AG04449 (cell line): ENCODE measurements at regions not wholly inside any gene's neighbourhood (a gene's known extent, or its start where the extent isn't known, plus 50 kb on each side); places are given as distances from the start of the nearest gene placed in this dataset.

ENCODE experiments used
- CTCF ChIA-PET: fragments of 350-600 bp; formaldehyde crosslinking; extraction: SDS; loops from one replicate; lab custom pipeline; 2021; ENCODE audit warnings: antibody characterized with exemption; lab: Yijun Ruan, JAX
- POLR2A ChIA-PET: fragments of 400-600, 350-600 bp; formaldehyde crosslinking; extraction: SDS; loops from one replicate; lab custom pipeline; 2020; ENCODE audit warnings: antibody characterized with exemption, inconsistent platforms; lab: Yijun Ruan, JAX
- DNase-seq: peaks from one replicate; pipeline ENCODE4 v3.0.0-alpha.2; 2010; ENCODE audit warnings: low read depth, low spot score
- H3K4me3 ChIP-seq: 2 replicates; pipeline ENCODE4 v1.5.1; 2011; ENCODE audit warnings: low read depth, mild to moderate bottlenecking, control low read depth, low read length
- CTCF ChIP-seq: IDR thresholded peaks from one replicate; pipeline ENCODE4 v1.5.1; 2011; ENCODE audit warnings: mild to moderate bottlenecking, moderate library complexity, low read length, control low read depth, inconsistent platforms; ENCODE audit not compliant: insufficient read depth; ENCODE audit errors: missing control alignments

GRCh38 chr15:47603026-47603425, 114.3 kb upstream of the SEMA6D start:
- no peak for TF ChIP-seq CTCF
- DNase-seq: no peak
- CTCF ChIA-PET: no interaction called here
- POLR2A ChIA-PET: no interaction called here
- H3K4me3 ChIP-seq: no peak overlapping the region

GRCh38 chr15:47607695-47608094, 109.6 kb upstream of the SEMA6D start:
- DNase-seq: no peak
- TF ChIP-seq CTCF: no peak
- no peak overlapping the region for H3K4me3 ChIP-seq
- ChIA-PET POLR2A (no interaction called here), CTCF (interaction anchor here (0.9 to 1.3 kb wide), 3 partner anchors 87 to 413 kb away, joined by 3 to 5 read pairs (median 3); no protein-coding TSS in a partner anchor)

- ChIA-PET CTCF (no interaction called here), POLR2A (no interaction called here)
- no peak overlapping the region for H3K4me3 ChIP-seq
- DNase-seq: no peak
- no peak for TF ChIP-seq CTCF
Measured at GRCh38 chr15:47609693-47610092, 107.6 kb upstream of the SEMA6D start.

GRCh38 chr15:47610736-47611135, 106.6 kb upstream of the SEMA6D start:
- DNase-seq: no peak
- H3K4me3 ChIP-seq: no peak overlapping the region
- ChIA-PET POLR2A (no interaction called here), CTCF (no interaction called here)
- TF ChIP-seq CTCF: no peak

GRCh38 chr15:47614360-47615011, 102.8 kb upstream of the SEMA6D start:
- POLR2A ChIA-PET: no interaction called here

GRCh38 chr15:47616876-47617275, 100.4 kb upstream of the SEMA6D start:
- CTCF ChIA-PET: interaction anchor here (1.3 kb wide), 1 partner anchor 421 kb away, joined by 3 read pairs; no protein-coding TSS in a partner anchor
- POLR2A ChIA-PET: no interaction called here
- no peak for TF ChIP-seq CTCF

More at GRCh38 chr15:47614360-47615011, 102.8 kb upstream of the SEMA6D start:
- CTCF ChIA-PET: interaction anchor here (1.0 kb wide), 1 partner anchor 243 kb away, joined by 3 read pairs; no protein-coding TSS in a partner anchor
- TF ChIP-seq CTCF: no peak
- H3K4me3 ChIP-seq: no peak overlapping the region
- no peak for DNase-seq

More at GRCh38 chr15:47616876-47617275, 100.4 kb upstream of the SEMA6D start:
- no peak for DNase-seq
- no peak overlapping the region for H3K4me3 ChIP-seq
